ENCODE measurements at regions not wholly inside any gene's neighbourhood (a gene's known extent, or its start where the extent isn't known, plus 50 kb on each side); places are given as distances from the start of the nearest gene placed in this dataset.

- Histone ChIP-seq H3K9me1 (ENCODE audit: control insufficient read depth, extremely low read depth, insufficient read depth, low read length) (no peaks in the 10 kb centered on the region), H3K9me3 (ENCODE audit: control insufficient read depth, low read depth, low read length) (no peaks in the 10 kb centered on the region), H3K27ac (ENCODE audit: control insufficient read depth, insufficient read depth, low read length) (peak overlapping the region; percentile 59), H3K4me3 (ENCODE audit: control insufficient read depth in 2 of 3, extremely low read depth in 1 of 3, insufficient read depth in 2 of 3, low read depth in 1 of 3, low read length in 3 of 3) (no peak overlapping the region), H3K9ac (ENCODE audit: control insufficient read depth, extremely low read depth, insufficient read depth, low read length) (no peak overlapping the region), H3K79me2 (ENCODE audit: control insufficient read depth, insufficient read depth, low read length) (no peaks in the 10 kb centered on the region), H3K27me3 (ENCODE audit: control insufficient read depth, extremely low read depth, insufficient read depth, low read length) (no peaks in the 10 kb centered on the region), H2AFZ (ENCODE audit: control insufficient read depth, low read length) (peak overlapping the region; percentile 7), H3K4me1 (ENCODE audit: control insufficient read depth, extremely low read depth, insufficient read depth, low read length) (peaks cover 25% of the 10 kb centered on the region), H3K36me3 (ENCODE audit: control insufficient read depth in 2 of 2, extremely low read depth in 1 of 2, insufficient read depth in 2 of 2, low read length in 2 of 2) (no peaks in the 10 kb centered on the region), H3K4me2 (ENCODE audit: control insufficient read depth, extremely low read depth, insufficient read depth, low read depth, low read length) (peak overlapping the region; percentile 62), H4K20me1 (ENCODE audit: control insufficient read depth, extremely low read depth, insufficient read depth, low read length) (no peaks in the 10 kb centered on the region)
- DNase-seq (ENCODE audit: low read depth, low spot score) (peak; percentile 64), FAIRE-seq (peak; percentile 73)
- dilution Hi-C loops (cut with MboI; ENCODE audit: extremely low pct_ligation_motif_present, low sequenced_read_pairs): no loop called here
- TF ChIP-seq, protein P1, sequence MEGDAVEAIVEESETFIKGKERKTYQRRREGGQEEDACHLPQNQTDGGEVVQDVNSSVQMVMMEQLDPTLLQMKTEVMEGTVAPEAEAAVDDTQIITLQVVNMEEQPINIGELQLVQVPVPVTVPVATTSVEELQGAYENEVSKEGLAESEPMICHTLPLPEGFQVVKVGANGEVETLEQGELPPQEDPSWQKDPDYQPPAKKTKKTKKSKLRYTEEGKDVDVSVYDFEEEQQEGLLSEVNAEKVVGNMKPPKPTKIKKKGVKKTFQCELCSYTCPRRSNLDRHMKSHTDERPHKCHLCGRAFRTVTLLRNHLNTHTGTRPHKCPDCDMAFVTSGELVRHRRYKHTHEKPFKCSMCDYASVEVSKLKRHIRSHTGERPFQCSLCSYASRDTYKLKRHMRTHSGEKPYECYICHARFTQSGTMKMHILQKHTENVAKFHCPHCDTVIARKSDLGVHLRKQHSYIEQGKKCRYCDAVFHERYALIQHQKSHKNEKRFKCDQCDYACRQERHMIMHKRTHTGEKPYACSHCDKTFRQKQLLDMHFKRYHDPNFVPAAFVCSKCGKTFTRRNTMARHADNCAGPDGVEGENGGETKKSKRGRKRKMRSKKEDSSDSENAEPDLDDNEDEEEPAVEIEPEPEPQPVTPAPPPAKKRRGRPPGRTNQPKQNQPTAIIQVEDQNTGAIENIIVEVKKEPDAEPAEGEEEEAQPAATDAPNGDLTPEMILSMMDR (optimal IDR thresholded peaks at IDR 0.05 in 1 of 3, IDR thresholded peaks at IDR 0.05 in 1 of 3, conservative IDR thresholded peaks at IDR 0.05 in 1 of 3; ENCODE audit: extremely low read depth in 1 of 3, insufficient read depth in 2 of 3, low read length in 3 of 3): no peak
- TF ChIP-seq EZH2 (IDR thresholded peaks at IDR 0.05; ENCODE audit: low read length): no peak
Measured at GRCh38 chr9:90114641-90115425, 510.0 kb downstream of the GADD45G start.

- Histone ChIP-seq H3K9me3 (ENCODE audit: control insufficient read depth, low read depth, low read length) (no peaks in the 10 kb centered on the region), H3K79me2 (ENCODE audit: control insufficient read depth, insufficient read depth, low read length) (no peaks in the 10 kb centered on the region), H3K4me1 (ENCODE audit: control insufficient read depth, extremely low read depth, insufficient read depth, low read length) (no peaks in the 10 kb centered on the region), H3K4me2 (ENCODE audit: control insufficient read depth, extremely low read depth, insufficient read depth, low read depth, low read length) (no peak overlapping the region), H3K9me1 (ENCODE audit: control insufficient read depth, extremely low read depth, insufficient read depth, low read length) (no peaks in the 10 kb centered on the region), H3K4me3 (ENCODE audit: control insufficient read depth in 2 of 3, extremely low read depth in 1 of 3, insufficient read depth in 2 of 3, low read depth in 1 of 3, low read length in 3 of 3) (no peak overlapping the region), H4K20me1 (ENCODE audit: control insufficient read depth, extremely low read depth, insufficient read depth, low read length) (no peaks in the 10 kb centered on the region), H3K27ac (ENCODE audit: control insufficient read depth, insufficient read depth, low read length) (no peak overlapping the region), H3K36me3 (ENCODE audit: control insufficient read depth in 2 of 2, extremely low read depth in 1 of 2, insufficient read depth in 2 of 2, low read length in 2 of 2) (no peaks in the 10 kb centered on the region), H2AFZ (ENCODE audit: control insufficient read depth, low read length) (no peak overlapping the region), H3K27me3 (ENCODE audit: control insufficient read depth, extremely low read depth, insufficient read depth, low read length) (peaks cover 6% of the 10 kb centered on the region), H3K9ac (ENCODE audit: control insufficient read depth, extremely low read depth, insufficient read depth, low read length) (no peak overlapping the region)
- DNase-seq (ENCODE audit: low read depth, low spot score): no peak
- no peak for FAIRE-seq
- dilution Hi-C loops (cut with MboI; ENCODE audit: extremely low pct_ligation_motif_present, low sequenced_read_pairs): no loop called here
- TF ChIP-seq, protein P1 (optimal IDR thresholded peaks at IDR 0.05 in 1 of 3, IDR thresholded peaks at IDR 0.05 in 1 of 3, conservative IDR thresholded peaks at IDR 0.05 in 1 of 3; ENCODE audit: extremely low read depth in 1 of 3, insufficient read depth in 2 of 3, low read length in 3 of 3): no peak
- no peak for TF ChIP-seq EZH2 (IDR thresholded peaks at IDR 0.05; ENCODE audit: low read length)
Measured at GRCh38 chr9:90121762-90122161, 517.0 kb downstream of the GADD45G start.

Data from keratinocyte (primary cell).